Neural cell (in vitro differentiated cells): ENCODE measurements at regions not wholly inside any gene's neighbourhood (a gene's known extent, or its start where the extent isn't known, plus 50 kb on each side); places are given as distances from the start of the nearest gene placed in this dataset.
"Not testable (repeated sequence)": the region's sequence is repeated elsewhere in the genome, so short reads cannot be mapped to it uniquely, and the experiment has no call there.

Experiments used
- EP300 ChIP-seq: fragments of 450-650 bp; conservative IDR thresholded peaks from 2 replicates; pipeline ENCODE4 v1.6.1; 2014; ENCODE audit warnings: antibody characterized with exemption, mild to moderate bottlenecking, moderate library complexity; ENCODE audit not compliant: poor library complexity, severe bottlenecking
- EZH2 ChIP-seq: fragments of 200-600, 300-800 bp; shearing (Covaris generic), sonication (generic); IDR thresholded peaks from 2 replicates; pipeline ENCODE4 v1.6.1; 2014; ENCODE audit warnings: antibody characterized with exemption, low read length, borderline replicate concordance, mild to moderate bottlenecking; ENCODE audit not compliant: insufficient read depth, poor library complexity, severe bottlenecking
- MXI1 ChIP-seq: fragments of 450-650 bp; conservative IDR thresholded peaks from 2 replicates; pipeline ENCODE4 v1.6.1; 2014; ENCODE audit warnings: antibody characterized with exemption, mild to moderate bottlenecking; ENCODE audit not compliant: poor library complexity, severe bottlenecking
- POLR2AphosphoS5 ChIP-seq: IDR thresholded peaks from 2 replicates; pipeline ENCODE4 v1.6.1; 2012
- RAD21 ChIP-seq: fragments of 450-650 bp; conservative IDR thresholded peaks from 2 replicates; pipeline ENCODE4 v1.6.1; 2014; ENCODE audit warnings: antibody characterized with exemption, mild to moderate bottlenecking, moderate library complexity
- SMC3 ChIP-seq: fragments of 450-650 bp; conservative IDR thresholded peaks from 2 replicates; pipeline ENCODE4 v1.6.1; 2014; ENCODE audit warnings: antibody characterized with exemption, mild to moderate bottlenecking, moderate library complexity; ENCODE audit not compliant: poor library complexity
- TAF1 ChIP-seq: IDR thresholded peaks from 2 replicates; pipeline ENCODE4 v1.6.1; 2012; ENCODE audit warnings: low read depth
- TF ChIP-seq, protein P1 (sequence below): fragments of 450-650 bp; IDR thresholded peaks from 2 replicates; pipeline ENCODE4 v1.5.1; 2014; ENCODE audit warnings: antibody characterized with exemption, mild to moderate bottlenecking, moderate library complexity; ENCODE audit not compliant: poor library complexity, severe bottlenecking

DNA sequence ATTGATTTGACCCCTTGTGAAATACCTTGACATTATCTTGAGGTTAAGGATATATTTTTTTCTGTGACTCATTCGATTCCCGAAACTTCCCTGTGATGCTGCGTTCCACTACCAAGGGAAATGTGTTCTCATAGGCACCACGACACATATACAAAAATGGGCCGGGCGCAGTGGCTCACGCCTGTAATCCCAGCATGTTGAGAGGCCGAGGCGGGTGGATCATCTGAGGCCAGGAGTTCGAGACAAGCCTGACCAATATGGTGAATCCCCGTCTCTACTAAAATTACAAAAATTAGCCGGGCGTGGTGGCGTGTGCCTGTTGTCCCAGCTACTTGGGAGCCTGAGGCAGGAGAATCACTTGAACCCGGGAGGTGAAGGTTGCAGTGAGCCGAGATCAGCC lies 188.3 kb upstream of the FAM47A start:
- TF ChIP-seq, protein P1, sequence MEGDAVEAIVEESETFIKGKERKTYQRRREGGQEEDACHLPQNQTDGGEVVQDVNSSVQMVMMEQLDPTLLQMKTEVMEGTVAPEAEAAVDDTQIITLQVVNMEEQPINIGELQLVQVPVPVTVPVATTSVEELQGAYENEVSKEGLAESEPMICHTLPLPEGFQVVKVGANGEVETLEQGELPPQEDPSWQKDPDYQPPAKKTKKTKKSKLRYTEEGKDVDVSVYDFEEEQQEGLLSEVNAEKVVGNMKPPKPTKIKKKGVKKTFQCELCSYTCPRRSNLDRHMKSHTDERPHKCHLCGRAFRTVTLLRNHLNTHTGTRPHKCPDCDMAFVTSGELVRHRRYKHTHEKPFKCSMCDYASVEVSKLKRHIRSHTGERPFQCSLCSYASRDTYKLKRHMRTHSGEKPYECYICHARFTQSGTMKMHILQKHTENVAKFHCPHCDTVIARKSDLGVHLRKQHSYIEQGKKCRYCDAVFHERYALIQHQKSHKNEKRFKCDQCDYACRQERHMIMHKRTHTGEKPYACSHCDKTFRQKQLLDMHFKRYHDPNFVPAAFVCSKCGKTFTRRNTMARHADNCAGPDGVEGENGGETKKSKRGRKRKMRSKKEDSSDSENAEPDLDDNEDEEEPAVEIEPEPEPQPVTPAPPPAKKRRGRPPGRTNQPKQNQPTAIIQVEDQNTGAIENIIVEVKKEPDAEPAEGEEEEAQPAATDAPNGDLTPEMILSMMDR: not testable (repeated sequence)
- not testable (repeated sequence) for TF ChIP-seq RAD21, SMC3, EZH2, POLR2AphosphoS5, MXI1, EP300, TAF1
